G401.6 (cell line): ENCODE measurements at regions not wholly inside any gene's neighbourhood (a gene's known extent, or its start where the extent isn't known, plus 50 kb on each side); places are given as distances from the start of the nearest gene placed in this dataset.
"Not testable (repeated sequence)": the region's sequence is repeated elsewhere in the genome, so short reads cannot be mapped to it uniquely, and the experiment has no call there.

Experiments used
- FAIRE-seq: peaks from 2 replicates; lab custom pipeline; 2012; peaks lifted over from hg19 to GRCh38; lab: Jason Lieb, UNC

DNA sequence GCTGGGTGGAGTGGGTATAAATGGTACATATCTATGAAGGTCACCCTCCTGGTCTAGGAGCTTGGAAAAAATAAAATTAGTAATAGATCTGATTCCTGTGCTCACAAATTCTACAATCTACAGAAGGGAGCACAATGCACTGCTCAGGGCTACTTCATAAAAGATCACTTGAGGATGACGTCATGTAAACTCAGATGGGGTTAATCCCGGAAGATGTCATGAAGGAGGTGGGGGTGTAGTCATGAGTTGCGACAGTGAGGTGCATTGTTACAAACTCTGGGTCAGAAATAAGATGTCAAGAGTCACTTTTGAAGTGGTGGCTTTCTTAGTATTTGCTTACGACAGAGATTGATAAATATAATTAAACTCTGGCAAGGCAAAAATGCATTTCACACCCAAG is 68.2 kb downstream of the LHX9 start:
- no peak for FAIRE-seq

DNA sequence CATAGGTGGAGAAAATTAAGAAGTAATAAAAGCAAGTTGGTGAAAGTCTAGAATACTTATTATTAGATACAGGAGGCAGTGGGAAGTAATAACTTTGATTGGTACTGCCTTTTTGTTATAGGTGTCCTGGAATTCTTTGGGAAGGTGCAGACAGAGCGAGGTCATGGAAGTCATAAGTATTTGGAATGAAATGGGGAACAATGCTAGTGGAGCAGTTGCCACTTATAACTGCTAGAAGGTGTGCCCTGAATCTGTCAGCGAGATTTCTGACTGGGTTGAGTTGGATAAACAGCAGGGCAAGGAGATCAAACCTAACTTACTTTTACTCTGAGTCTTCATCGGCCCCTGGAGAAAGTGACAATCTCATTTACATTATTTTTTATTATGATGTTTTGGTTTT is 69.6 kb downstream of the LHX9 start:
- FAIRE-seq = no peak

DNA sequence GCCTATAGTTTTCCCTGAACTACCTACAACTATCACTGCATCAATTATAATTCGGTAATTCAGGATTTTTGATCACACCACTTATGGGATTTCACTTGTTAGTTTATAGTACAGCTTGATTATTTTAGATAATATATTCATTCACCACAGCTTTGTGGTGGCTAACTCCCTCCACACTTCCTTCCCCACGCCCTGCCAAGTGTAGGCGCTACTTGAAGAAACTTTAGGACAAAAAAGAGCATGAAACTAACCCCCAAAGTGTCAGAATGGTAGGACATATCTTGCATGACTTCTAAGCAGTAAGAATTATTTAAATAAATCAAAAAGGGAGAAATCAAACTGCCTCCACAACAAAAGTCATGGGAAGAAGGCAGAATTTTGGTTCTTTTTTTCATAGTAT is 70.1 kb downstream of the LHX9 start:
- no peak for FAIRE-seq

DNA sequence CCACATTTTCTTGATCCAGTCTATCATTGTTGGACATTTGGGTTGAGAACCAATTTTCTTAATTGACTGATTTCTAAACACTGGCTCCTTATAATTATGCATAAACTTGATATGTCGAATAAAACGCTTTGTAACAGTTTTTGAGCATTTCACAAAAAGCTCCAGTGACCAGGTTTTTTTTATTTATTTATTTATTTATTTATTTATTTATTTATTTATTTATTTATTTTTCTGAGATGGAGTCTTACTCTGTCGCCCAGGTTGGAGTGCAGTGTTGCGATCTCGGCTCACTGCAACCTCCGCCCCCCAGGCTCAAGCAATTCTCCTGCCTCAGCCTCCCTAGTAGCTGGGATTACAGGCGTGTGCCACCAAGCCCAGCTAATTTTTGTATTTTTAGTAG is 71.4 kb downstream of the LHX9 start:
- not testable (repeated sequence) for FAIRE-seq

- no peak for FAIRE-seq
Measured at GRCh38 chr1:197989058-197989457, 71.9 kb downstream of the LHX9 start.

DNA sequence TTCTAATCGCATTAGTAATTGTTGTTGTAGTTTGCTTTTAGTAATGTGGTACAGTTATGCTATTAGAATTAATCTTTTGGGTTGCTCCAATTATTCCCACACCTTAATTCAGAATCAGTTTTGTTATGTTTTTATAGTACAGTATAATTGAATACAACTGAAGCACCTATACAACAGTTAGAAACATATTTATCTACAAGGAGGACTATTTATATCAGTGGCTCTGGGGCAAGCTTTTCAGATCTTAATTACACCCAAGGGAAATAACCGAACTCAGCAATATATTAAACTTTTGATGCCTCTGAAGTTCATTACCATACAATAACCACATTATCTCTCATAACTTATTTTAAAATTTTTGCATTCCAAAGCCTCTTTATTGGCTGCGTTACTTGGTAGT is 74.4 kb downstream of the LHX9 start:
- FAIRE-seq = no peak

- no peak for FAIRE-seq
Measured at GRCh38 chr1:197994907-197995407, 77.8 kb downstream of the LHX9 start.

- no peak for FAIRE-seq
Measured at GRCh38 chr1:197995408-197996258, 78.5 kb downstream of the LHX9 start.

DNA sequence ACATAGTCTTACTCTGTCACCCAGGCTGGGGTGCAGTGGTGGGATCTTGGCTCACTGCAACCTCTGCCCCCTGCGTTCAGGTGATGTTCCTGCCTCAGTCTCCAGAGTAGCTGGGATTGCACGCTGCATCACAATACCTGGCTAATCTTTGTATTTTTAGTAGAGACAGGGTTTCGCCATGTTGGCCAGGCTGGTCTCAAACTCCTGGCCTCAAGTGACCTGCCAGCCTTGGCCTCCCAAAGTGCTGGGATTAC is 79.0 kb downstream of the LHX9 start:
- FAIRE-seq = not testable (repeated sequence)

GRCh38 chr1:197998110-197998509 is 80.9 kb downstream of the LHX9 start:
- no peak for FAIRE-seq

- no peak for FAIRE-seq
Measured at GRCh38 chr1:198001776-198002408, 84.7 kb downstream of the LHX9 start.

GRCh38 chr1:198003468-198003867 is 86.3 kb downstream of the LHX9 start:
- no peak for FAIRE-seq

- FAIRE-seq = no peak
Measured at GRCh38 chr1:198007011-198007410, 89.8 kb downstream of the LHX9 start.

GRCh38 chr1:198007687-198008607 is 90.8 kb downstream of the LHX9 start:
- FAIRE-seq = no peak

- no peak for FAIRE-seq
Measured at GRCh38 chr1:198014355-198014754, 97.2 kb downstream of the LHX9 start.

- no peak for FAIRE-seq
Measured at GRCh38 chr1:198015309-198015708, 98.1 kb downstream of the LHX9 start.

DNA sequence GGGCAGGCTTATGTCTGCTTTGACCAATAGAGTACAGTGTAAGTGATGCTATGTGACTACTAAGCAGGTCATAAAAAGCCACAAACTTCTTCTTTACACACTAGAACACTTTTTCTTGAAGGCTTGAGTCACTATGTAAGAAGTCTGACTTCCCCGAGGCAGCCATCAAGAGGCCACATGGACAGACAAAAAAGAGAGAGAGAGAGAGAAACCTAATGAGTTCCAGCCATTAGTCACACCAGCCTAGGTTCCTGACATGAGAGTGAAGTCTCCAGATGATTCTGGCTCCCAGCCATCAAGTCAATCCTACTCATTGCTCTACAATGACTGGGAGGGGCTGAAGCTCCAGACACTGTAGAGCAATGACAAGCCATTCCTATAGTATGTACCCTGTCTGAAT is 101.4 kb downstream of the LHX9 start:
- FAIRE-seq = no peak

GRCh38 chr1:198019126-198019525 is 102.0 kb downstream of the LHX9 start:
- no peak for FAIRE-seq

DNA sequence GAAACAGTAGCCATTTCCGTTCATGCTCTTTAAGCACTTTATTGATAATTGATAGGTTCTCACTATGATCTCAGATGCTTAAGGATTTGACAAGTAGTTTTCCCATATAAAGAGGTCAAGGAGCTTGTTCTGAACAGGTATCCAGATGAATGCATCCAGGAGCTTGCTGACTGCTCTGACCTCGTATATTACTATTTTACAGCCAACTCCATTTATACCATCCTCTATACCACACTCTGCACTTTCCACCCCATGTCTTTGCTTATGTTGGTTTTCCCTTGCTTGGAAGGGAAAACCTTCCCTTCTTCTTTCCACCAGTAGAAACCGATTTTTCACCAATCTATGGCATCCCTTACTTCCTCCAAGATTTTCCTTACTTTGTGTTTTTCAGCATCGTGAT is 107.2 kb downstream of the LHX9 start:
- no peak for FAIRE-seq

DNA sequence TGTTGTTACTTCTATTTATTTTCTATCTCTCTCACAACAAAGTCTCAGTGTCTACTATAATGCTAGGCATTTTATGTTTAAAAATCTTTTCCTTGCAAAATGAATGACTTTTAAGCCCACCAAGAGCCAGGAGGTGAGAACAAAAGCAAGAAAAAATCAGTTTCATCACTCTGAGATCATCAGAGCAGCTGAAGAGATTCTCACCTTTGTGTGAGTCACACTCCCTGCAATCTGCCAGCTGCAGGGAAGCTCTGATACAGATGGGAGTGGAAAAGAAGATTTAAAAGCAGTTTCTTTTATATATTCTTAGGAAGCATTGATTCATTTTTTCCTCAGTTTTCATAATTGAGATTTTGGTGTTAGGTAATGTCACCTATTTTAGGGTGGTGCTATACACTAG is 107.6 kb downstream of the LHX9 start:
- FAIRE-seq = no peak

DNA sequence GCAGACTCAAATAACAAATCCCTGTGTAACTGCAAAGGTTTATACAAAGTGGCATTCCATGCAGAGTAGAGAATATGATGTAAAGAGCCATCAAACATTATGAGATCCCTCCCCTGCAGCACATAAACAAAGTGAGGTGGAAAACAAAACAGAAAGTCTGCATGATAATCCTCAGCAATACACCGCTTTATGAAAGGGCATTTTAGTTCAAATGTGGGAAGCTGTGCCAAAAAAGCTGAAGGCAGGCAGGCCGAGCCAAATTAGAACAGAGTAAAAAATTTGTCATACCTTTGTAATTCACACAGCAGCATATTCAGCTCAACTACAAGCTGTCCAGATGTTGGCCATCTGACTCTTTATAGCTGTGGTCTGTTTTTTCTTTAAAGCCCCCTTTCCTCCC is 113.5 kb downstream of the LHX9 start:
- no peak for FAIRE-seq

GRCh38 chr1:198031086-198031485 is 113.9 kb downstream of the LHX9 start:
- FAIRE-seq = no peak

DNA sequence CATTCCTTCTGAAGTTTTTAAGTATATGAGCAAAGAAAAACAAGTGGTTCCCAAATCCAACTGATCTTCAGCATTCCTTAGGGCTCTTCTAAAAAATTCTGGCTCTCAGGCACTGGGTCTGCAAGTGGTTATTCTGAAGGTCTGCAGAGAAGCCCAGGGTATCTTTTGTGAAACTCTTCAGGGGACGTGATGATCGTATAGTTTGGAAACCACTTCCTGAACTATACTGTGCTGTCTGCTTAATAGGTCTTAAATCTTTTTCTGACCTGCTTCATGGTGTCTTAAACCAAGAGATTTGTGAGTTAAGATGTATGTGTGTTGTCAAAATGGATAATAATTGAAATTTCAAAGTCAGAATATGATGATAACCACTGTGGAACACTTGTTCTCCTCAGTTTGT is 115.5 kb downstream of the LHX9 start:
- FAIRE-seq = no peak
